ACC112 (cell line): ENCODE measurements at regions not wholly inside any gene's neighbourhood (a gene's known extent, or its start where the extent isn't known, plus 50 kb on each side); places are given as distances from the start of the nearest gene placed in this dataset.

Experiments used
- H2AFZ ChIP-seq: fragments of 200-600 bp; sonication (generic); one replicate; pipeline ENCODE4 v1.6.0; 2017; ENCODE audit warnings: antibody characterized with exemption, low read length; ENCODE audit not compliant: unreplicated experiment
- H3K27ac ChIP-seq: fragments of 200-600 bp; sonication (generic); 2 replicates; pipeline ENCODE4 v1.5.1; 2014; ENCODE audit warnings: low read depth, mild to moderate bottlenecking, antibody characterized with exemption, low read length, moderate library complexity
- H3K27me3 ChIP-seq: fragments of 200-600 bp; sonication (generic); 2 replicates; pipeline ENCODE4 v1.6.1; 2014; ENCODE audit warnings: mild to moderate bottlenecking, antibody characterized with exemption, low read length, moderate library complexity, mixed read lengths; ENCODE audit not compliant: insufficient read depth
- H3K36me3 ChIP-seq: fragments of 200-600 bp; sonication (generic); 2 replicates; pipeline ENCODE4 v1.6.1; 2016; ENCODE audit warnings: mild to moderate bottlenecking, antibody characterized with exemption, low read length, moderate library complexity, mixed read lengths; ENCODE audit not compliant: insufficient read depth
- H3K4me1 ChIP-seq: fragments of 200-600 bp; sonication (generic); one replicate; pipeline ENCODE4 v1.6.1; 2016; ENCODE audit warnings: low read length, mixed read lengths; ENCODE audit not compliant: insufficient read depth, unreplicated experiment, control insufficient read depth
- H3K4me3 ChIP-seq: fragments of 200-600 bp; sonication (generic); 2 replicates; pipeline ENCODE4 v1.5.1; 2014; ENCODE audit warnings: mild to moderate bottlenecking, low read depth, low read length
- H3K79me2 ChIP-seq: fragments of 200-600 bp; sonication (generic); one replicate; pipeline ENCODE4 v1.6.0; 2016; ENCODE audit warnings: low read length; ENCODE audit not compliant: control insufficient read depth, unreplicated experiment, insufficient read depth

DNA sequence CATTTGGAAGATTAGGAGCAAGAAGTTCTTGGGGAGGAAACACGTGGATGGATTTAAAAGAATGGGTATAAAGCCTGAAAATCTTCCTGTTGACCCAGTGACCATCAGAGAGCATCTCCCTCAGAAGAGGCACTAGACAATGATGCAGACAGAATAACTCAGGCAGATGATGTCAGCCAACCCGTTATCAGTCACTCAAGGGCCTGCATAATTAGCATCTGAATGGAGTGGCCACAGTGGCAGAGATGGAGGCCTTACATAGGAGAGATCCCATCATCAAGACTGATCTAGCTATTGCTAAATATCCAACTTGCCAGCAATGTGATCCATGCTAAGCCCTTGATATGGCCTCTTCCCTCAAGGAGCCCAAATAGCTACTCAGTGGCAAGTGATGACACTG lies 70.7 kb upstream of the CD82 start:
- H2AFZ ChIP-seq, result no peak overlapping the region
- H3K27me3 ChIP-seq, result peaks cover 62% of the 10 kb centered on the region
- no peaks in the 10 kb centered on the region for H3K79me2 ChIP-seq
- H3K27ac ChIP-seq, result no peak overlapping the region
- H3K36me3 ChIP-seq, result no peaks in the 10 kb centered on the region
- no peak overlapping the region for H3K4me3 ChIP-seq
- no peaks in the 10 kb centered on the region for H3K4me1 ChIP-seq

DNA sequence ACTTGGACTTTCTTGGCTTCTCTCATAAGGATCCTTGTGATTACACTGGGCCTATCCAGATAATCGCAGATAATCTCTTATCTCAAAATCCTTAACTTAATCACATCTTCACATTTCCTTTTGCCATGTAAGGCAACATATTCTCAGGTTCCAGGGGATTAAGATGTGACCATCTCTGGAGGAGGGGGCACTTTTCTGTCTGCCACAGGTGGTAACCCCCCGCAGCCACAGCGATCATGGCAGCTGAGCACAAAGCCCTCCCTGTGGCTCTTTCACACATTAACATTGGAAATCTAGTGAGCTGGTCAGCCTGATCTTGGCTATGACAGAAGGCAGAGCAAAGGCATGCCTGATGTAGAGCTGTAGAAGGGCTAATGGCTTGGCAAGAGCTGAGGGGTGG lies 69.1 kb upstream of the CD82 start:
- H3K4me3 ChIP-seq, result no peak overlapping the region
- no peaks in the 10 kb centered on the region for H3K79me2 ChIP-seq
- no peaks in the 10 kb centered on the region for H3K36me3 ChIP-seq
- no peaks in the 10 kb centered on the region for H3K4me1 ChIP-seq
- H2AFZ ChIP-seq, result no peak overlapping the region
- H3K27ac ChIP-seq, result no peak overlapping the region
- peaks cover 68% of the 10 kb centered on the region for H3K27me3 ChIP-seq

DNA sequence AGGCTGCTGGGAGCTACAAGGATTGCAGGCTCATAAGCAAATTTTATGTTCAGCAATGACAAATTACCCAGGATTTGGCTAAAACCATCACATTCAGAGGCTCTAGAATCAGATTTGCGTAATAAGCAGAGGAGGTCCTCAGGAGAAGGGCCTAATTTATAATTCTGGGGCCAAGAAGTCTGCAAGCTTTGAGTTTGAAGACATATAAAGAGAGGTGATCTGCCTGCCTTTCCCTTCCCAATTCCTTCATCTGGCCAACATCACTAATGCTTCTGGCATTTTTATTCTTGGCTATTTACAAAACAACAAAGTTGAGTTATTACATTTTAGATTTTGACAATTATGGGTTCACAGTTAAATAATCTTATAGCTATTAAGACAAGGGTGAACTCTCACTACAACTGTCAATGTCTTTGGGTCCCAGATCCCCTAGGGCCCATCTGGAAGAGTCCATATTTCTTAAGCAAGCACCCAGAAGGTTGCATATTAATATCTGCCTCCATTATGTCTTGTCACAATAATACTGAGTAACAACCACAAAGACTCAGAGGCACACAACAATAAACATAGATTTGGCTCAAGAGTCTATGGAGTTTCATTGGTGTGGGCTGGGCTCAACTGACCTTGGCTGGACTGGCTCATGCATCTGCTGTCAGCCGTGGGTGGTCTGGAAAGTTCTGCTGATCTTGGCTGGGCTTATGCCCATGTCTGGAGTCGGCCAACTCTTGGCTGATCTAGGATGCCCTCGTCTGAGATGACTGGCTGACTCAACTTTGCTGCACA lies 67.2 kb upstream of the CD82 start:
- Histone ChIP-seq H3K36me3 (no peaks in the 10 kb centered on the region), H3K27me3 (peaks cover 63% of the 10 kb centered on the region), H3K4me1 (no peaks in the 10 kb centered on the region), H2AFZ (no peak overlapping the region), H3K79me2 (no peaks in the 10 kb centered on the region), H3K4me3 (no peak overlapping the region), H3K27ac (no peak overlapping the region)

DNA sequence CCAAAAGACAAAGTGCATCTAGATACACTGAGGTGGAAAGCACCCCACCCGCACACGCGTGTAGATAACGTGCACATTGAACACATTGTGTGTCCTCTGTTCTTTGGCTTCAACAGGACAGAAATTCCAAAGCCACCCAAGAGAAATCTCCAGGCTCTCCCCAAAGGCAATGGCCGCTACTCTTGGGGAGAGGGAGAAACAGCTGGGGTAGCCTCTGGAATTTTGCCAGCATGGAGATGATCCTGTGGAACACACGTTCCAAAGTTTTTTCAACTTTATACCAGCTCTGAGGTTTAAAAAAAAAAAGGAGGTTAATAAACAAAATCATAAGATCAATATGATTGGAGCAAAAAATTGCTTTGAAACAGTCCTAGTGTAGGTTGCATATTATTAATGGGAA lies 63.0 kb upstream of the CD82 start:
- no peak overlapping the region for H3K27ac ChIP-seq
- peaks cover 29% of the 10 kb centered on the region for H3K27me3 ChIP-seq
- no peak overlapping the region for H2AFZ ChIP-seq

DNA sequence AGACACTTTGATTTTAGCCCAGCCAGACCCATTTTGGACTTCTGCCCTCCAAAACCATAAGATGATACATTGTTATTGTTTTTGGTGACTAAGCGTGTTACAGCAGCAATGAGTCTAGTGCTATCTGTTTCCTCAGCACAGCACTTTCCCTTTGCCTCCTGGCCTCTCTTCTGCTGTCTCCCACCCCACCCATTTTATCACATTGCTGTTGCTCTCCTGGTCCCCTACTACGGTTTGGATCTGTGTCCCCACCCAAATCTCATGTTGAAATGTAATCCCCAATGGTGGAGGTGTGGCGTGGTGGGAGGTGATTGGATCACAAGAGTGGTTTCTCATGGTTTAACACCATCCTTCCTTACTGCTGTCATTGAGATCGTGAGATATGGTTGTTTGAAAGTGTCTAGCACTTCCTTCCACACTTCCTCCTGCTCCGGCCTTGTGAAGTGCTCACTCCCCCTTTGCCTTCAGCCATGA lies 59.8 kb upstream of the CD82 start:
- Histone ChIP-seq H2AFZ (no peak overlapping the region), H3K27me3 (peaks cover 27% of the 10 kb centered on the region; the same call in 1 of the 2 replicates), H3K36me3 (no peaks in the 10 kb centered on the region), H3K4me1 (peaks cover 15% of the 10 kb centered on the region), H3K27ac (peak overlapping the region; percentile 62; the same call in 1 of the 2 replicates), H3K79me2 (no peaks in the 10 kb centered on the region), H3K4me3 (peak overlapping the region; percentile 19; the same call in 1 of the 2 replicates)

More for the DNA sequence above, 63.0 kb upstream of the CD82 start:
- Histone ChIP-seq H3K79me2 (no peaks in the 10 kb centered on the region), H3K4me3 (no peak overlapping the region), H3K4me1 (peaks cover 15% of the 10 kb centered on the region), H3K36me3 (no peaks in the 10 kb centered on the region)

DNA sequence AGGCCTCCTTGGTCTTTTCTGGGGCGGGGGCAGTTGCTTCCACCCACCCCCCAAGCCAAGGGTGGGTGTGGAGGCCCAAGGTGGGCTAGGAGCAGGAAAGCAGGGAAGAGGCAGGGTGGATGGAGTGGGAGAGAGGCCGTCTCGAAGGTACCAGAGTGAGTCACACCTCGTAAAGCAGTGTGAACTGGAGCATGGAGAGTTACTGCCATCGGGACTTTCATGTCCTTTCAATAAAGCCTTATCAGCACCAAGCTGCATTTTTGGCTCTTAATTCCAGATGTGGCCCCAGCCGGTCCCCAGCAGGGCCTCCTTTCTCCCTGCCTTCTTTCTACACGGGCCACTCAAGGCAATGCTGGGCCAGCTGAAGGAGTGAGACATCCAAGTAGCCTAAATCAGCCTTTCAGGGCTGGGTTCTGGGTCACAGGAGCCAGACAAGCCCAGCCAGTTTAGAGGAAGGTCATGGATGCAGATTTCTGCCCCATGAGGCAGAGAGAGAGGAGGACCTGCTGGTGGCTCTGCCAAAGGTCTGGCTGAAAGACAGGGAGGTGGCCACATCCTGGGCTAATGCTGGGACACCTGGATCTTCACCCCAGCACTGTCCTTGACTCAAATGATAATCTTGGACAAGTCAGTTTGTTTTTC lies 59.0 kb upstream of the CD82 start:
- no peak overlapping the region for H2AFZ ChIP-seq
- H3K27ac ChIP-seq, result no peak overlapping the region
- no peak overlapping the region for H3K4me3 ChIP-seq
- H3K27me3 ChIP-seq, result peaks cover 31% of the 10 kb centered on the region; the same call in 1 of the 2 replicates
- H3K36me3 ChIP-seq, result no peaks in the 10 kb centered on the region
- no peaks in the 10 kb centered on the region for H3K79me2 ChIP-seq
- H3K4me1 ChIP-seq, result peaks cover 15% of the 10 kb centered on the region

DNA sequence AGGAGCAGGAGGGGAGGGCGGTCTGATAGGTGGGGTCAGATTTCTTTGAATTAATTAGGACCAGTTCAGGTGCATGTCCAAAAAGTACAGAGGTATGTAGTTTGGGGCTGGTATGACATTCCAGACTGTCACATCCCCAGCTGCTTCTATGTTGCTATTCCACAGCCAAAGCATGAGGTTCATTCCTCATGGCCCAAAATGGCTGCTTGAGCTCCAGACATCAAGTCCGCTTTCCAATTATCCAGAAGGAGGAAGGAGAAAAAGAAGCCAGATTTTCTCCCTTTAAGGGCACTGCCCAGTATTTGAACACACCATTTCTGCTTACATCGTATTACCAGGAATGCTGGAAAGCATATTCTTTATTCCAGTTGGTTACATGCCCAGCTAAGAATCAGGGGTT lies 58.0 kb upstream of the CD82 start:
- peaks cover 15% of the 10 kb centered on the region for H3K4me1 ChIP-seq
- no peak overlapping the region for H3K27ac ChIP-seq
- H3K36me3 ChIP-seq, result no peaks in the 10 kb centered on the region
- H3K79me2 ChIP-seq, result no peaks in the 10 kb centered on the region
- no peak overlapping the region for H2AFZ ChIP-seq
- H3K27me3 ChIP-seq, result peaks cover 33% of the 10 kb centered on the region
- H3K4me3 ChIP-seq, result no peak overlapping the region

DNA sequence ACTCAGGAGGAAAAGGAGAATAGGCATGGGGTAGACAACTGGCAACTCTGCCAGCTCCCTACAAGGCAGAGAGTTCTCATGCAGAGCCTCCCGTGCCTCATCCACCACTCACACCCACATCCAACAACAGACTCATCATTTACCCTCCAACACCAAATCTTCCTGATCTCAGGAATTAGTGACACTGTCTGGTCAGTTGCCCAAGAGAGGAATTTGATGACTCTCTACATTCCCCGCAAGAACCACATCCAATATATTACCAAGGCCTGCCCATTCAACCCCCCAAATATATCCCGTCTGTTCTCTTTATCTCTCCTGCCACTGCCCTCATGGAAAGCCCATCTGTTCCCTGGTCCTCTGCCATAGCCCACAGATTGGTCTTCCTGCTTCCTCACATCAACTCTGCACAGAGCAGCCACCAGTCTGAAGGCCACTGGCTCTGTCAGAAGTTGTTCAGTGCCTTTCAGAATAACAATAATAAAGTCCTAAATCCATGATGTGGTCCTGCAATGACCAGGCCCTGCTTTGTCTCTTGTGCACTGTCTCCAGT lies 57.5 kb upstream of the CD82 start:
- Histone ChIP-seq H3K79me2 (no peaks in the 10 kb centered on the region), H3K27me3 (peaks cover 33% of the 10 kb centered on the region), H3K4me3 (no peak overlapping the region), H3K27ac (no peak overlapping the region), H2AFZ (no peak overlapping the region), H3K36me3 (no peaks in the 10 kb centered on the region), H3K4me1 (peaks cover 15% of the 10 kb centered on the region)

DNA sequence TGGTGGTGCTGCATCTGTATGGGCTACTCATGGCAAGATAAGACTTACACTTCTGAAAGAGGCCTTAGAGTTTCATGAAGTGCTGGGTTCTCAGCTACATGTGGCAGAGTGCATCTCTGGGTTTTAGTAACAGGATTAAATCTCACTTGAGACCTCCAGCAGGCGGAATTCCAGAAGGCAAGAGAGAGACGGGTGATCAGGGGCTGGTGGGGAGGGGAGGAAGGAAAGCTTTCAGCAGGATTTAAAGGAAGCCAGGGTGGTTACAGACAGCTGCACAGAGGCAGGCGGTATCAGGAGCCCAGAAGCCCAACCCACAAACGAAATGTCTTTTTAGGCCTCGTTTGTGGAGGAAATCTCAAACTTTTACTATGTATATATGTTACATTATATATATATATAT lies 56.2 kb upstream of the CD82 start:
- H3K79me2 ChIP-seq, result no peaks in the 10 kb centered on the region
- no peak overlapping the region for H2AFZ ChIP-seq
- peaks cover 15% of the 10 kb centered on the region for H3K4me1 ChIP-seq
- peaks cover 35% of the 10 kb centered on the region for H3K27me3 ChIP-seq
- no peaks in the 10 kb centered on the region for H3K36me3 ChIP-seq
- H3K27ac ChIP-seq, result no peak overlapping the region
- no peak overlapping the region for H3K4me3 ChIP-seq

DNA sequence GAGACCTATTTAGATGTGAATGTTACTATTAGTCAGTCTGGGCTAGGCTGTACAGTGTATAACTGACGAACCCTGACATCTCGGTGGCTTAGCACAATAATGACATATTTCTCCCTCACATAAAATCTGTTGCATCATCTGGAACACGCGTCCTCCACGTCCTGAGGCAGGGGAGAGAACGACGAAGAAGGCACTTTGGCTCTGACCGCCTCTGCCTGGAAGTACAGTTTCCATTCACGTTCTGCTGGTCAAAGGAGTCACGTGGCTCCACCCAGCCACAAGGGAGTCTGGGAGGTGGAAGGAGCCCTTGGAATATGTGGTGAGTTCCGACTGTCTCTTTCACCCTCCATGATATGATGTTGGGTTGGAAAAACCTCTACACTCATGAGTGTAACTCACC lies 55.1 kb upstream of the CD82 start:
- Histone ChIP-seq H3K27me3 (peaks cover 38% of the 10 kb centered on the region), H3K27ac (no peak overlapping the region), H3K79me2 (no peaks in the 10 kb centered on the region), H3K4me1 (peaks cover 12% of the 10 kb centered on the region), H3K36me3 (no peaks in the 10 kb centered on the region), H2AFZ (no peak overlapping the region), H3K4me3 (no peak overlapping the region)
